ENCODE measurements at regions not wholly inside any gene's neighbourhood (a gene's known extent, or its start where the extent isn't known, plus 50 kb on each side); places are given as distances from the start of the nearest gene placed in this dataset.

DNA sequence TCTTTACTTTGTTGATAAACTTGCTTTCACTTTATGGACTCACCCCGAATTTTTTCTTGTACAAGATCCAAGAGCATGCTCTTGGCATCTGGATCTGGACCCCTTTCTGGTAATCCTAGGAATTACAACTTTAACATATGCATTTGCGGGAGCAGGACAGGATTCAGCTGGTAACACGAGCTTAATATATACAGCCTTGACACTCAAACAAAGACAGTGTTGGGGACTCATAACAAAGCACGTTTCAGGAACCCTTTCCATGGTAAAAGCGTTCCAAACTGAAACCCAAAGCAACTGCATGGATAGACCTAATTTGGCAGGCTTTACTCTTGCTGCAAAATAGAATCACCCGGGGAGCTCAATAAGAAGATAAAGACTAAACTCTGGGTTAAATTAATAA, 349.7 kb upstream of the AMELY start:
- TF ChIP-seq, protein P1, sequence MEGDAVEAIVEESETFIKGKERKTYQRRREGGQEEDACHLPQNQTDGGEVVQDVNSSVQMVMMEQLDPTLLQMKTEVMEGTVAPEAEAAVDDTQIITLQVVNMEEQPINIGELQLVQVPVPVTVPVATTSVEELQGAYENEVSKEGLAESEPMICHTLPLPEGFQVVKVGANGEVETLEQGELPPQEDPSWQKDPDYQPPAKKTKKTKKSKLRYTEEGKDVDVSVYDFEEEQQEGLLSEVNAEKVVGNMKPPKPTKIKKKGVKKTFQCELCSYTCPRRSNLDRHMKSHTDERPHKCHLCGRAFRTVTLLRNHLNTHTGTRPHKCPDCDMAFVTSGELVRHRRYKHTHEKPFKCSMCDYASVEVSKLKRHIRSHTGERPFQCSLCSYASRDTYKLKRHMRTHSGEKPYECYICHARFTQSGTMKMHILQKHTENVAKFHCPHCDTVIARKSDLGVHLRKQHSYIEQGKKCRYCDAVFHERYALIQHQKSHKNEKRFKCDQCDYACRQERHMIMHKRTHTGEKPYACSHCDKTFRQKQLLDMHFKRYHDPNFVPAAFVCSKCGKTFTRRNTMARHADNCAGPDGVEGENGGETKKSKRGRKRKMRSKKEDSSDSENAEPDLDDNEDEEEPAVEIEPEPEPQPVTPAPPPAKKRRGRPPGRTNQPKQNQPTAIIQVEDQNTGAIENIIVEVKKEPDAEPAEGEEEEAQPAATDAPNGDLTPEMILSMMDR (IDR thresholded peaks at IDR 0.05; ENCODE audit: borderline replicate concordance, extremely low read depth, low read length, poor library complexity, severe bottlenecking): no peak
- TF ChIP-seq EZH2 (IDR thresholded peaks at IDR 0.05; ENCODE audit: borderline replicate concordance, low read depth, low read length, severe bottlenecking): no peak
